ENCODE measurements at regions not wholly inside any gene's neighbourhood (a gene's known extent, or its start where the extent isn't known, plus 50 kb on each side); places are given as distances from the start of the nearest gene placed in this dataset.
"Not testable (repeated sequence)": the region's sequence is repeated elsewhere in the genome, so short reads cannot be mapped to it uniquely, and the experiment has no call there.

GRCh38 chr15:92749946-92750345, 94.4 kb upstream of the FAM174B start:
- ChIA-PET CTCF (interaction anchor here (2.0 kb wide), 1 partner anchor 35 kb away, joined by 5 read pairs; no protein-coding TSS in a partner anchor), POLR2A (no interaction called here)
- DNase-seq (ENCODE audit: extremely low spot score): no peak
- TF ChIP-seq, protein P1, sequence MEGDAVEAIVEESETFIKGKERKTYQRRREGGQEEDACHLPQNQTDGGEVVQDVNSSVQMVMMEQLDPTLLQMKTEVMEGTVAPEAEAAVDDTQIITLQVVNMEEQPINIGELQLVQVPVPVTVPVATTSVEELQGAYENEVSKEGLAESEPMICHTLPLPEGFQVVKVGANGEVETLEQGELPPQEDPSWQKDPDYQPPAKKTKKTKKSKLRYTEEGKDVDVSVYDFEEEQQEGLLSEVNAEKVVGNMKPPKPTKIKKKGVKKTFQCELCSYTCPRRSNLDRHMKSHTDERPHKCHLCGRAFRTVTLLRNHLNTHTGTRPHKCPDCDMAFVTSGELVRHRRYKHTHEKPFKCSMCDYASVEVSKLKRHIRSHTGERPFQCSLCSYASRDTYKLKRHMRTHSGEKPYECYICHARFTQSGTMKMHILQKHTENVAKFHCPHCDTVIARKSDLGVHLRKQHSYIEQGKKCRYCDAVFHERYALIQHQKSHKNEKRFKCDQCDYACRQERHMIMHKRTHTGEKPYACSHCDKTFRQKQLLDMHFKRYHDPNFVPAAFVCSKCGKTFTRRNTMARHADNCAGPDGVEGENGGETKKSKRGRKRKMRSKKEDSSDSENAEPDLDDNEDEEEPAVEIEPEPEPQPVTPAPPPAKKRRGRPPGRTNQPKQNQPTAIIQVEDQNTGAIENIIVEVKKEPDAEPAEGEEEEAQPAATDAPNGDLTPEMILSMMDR (IDR thresholded peaks at IDR 0.05; ENCODE audit: control extremely low read depth, extremely low read depth, low read depth, missing control alignments): no peak

DNA sequence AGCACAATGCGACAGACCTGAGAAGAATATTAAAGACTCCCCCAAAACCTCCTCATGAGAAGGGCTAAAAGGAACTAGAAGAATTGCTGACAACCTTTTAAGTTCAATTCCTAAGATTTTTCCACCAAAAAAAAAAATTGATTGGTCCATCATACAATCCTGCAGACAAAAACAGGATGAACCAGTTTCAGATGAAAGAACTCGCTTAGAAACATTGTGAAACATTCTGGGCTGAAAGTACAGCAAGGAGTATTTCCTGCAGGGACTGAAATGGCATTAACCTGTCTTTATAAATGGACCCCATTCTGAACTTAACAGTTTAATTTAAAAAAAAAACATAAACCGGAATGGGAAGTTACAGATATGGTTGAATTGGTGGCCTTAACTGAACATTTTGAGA, 96.0 kb upstream of the FAM174B start:
- ChIA-PET POLR2A (no interaction called here), CTCF (interaction anchor here (2.0 kb wide), 1 partner anchor 37 kb away, joined by 5 read pairs; no protein-coding TSS in a partner anchor)
- TF ChIP-seq, protein P1 (IDR thresholded peaks at IDR 0.05; ENCODE audit: control extremely low read depth, extremely low read depth, low read depth, missing control alignments): no peak
- DNase-seq (ENCODE audit: extremely low spot score): no peak

DNA sequence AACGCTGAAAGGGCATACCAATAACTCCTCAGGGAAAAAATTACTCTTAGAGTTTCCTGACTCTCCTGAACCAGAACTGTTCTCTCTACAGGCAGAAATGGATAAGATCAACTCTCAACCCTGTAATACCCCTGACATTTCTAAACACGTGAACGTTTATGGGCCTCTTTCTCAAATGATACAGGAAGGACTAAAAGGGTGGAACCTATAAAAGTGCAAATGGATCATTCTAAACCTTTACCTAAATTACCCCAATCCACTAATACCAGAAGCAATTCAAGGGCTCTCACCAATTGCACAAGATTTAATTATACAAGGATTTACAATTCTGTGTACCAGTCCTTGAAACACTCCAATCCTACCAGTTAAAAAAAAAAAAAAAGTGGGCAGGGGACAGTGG, 98.0 kb upstream of the FAM174B start:
- ChIA-PET CTCF (no interaction called here), POLR2A (no interaction called here)
- DNase-seq (ENCODE audit: extremely low spot score): no peak
- TF ChIP-seq, protein P1 (IDR thresholded peaks at IDR 0.05; ENCODE audit: control extremely low read depth, extremely low read depth, low read depth, missing control alignments): no peak

- DNase-seq (ENCODE audit: extremely low spot score): no peak
- POLR2A ChIA-PET: no interaction called here
- CTCF ChIA-PET: interaction anchor here (1.4 to 1.5 kb wide), 2 partner anchors 8 to 33 kb away, joined by 4 read pairs; no protein-coding TSS in a partner anchor
- TF ChIP-seq, protein P1 (IDR thresholded peaks at IDR 0.05; ENCODE audit: control extremely low read depth, extremely low read depth, low read depth, missing control alignments): no peak
Observed at GRCh38 chr15:92763459-92763858, 107.9 kb upstream of the FAM174B start.

- DNase-seq (ENCODE audit: extremely low spot score); POLR2A ChIA-PET; CTCF ChIA-PET: not testable (repeated sequence)
Observed at GRCh38 chr15:92768131-92768530, 112.6 kb upstream of the FAM174B start.

DNA sequence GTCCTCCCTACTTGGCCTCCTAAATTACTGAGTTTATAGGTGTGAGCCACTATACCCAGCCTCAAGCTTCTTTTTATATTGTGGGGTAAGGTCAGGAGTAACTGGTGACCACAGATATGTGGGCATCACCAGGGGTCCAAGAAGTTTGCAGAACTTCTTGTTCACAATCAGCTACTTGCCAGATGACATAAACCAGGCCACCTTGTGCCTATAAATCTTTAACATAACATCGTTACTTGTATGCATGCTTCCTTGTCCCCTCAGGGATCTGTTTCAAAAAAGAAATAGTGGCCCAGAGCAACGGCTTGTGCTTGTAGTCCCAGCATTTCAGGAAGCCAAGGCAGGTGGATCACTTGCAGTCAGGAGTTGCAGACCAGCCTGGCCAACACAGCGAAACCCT, 115.1 kb upstream of the FAM174B start:
- DNase-seq (ENCODE audit: extremely low spot score): no peak
- CTCF ChIA-PET: no interaction called here
- TF ChIP-seq, protein P1 (IDR thresholded peaks at IDR 0.05; ENCODE audit: control extremely low read depth, extremely low read depth, low read depth, missing control alignments): no peak
- POLR2A ChIA-PET: no interaction called here

DNA sequence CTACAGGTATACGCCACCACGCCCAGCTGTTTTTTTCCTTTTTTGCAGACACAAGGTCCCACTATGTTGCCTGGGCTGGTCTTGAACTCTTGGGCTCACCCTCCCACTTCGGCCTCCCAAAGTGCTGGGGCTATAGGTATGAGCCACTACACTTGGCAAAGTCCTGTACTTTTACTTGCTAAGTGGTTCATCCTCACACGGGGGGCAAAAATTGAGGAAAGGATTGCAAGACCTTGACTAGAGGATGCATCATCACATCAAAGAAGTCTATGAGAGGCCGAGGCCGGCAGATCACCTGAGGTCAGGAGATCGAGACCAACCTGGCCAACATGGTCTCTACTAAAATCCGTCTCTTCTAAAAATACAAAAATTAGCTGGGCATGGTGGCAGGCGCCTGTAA, 116.5 kb upstream of the FAM174B start:
- no peak for DNase-seq (ENCODE audit: extremely low spot score)
- TF ChIP-seq, protein P1 (IDR thresholded peaks at IDR 0.05; ENCODE audit: control extremely low read depth, extremely low read depth, low read depth, missing control alignments): no peak
- ChIA-PET POLR2A (interaction anchor here (0.8 kb wide), 1 partner anchor 504 kb away, joined by 3 read pairs; no protein-coding TSS in a partner anchor), CTCF (interaction anchor here (1.0 to 1.1 kb wide), 2 partner anchors 7 to 85 kb away, joined by 3 read pairs; no protein-coding TSS in a partner anchor)

Measured in GM10248 (cell line).